SH-SY5Y (cell line): ENCODE measurements at regions not wholly inside any gene's neighbourhood (a gene's known extent, or its start where the extent isn't known, plus 50 kb on each side); places are given as distances from the start of the nearest gene placed in this dataset.

Experiments
- GATA2 ChIP-seq: IDR thresholded peaks from 2 replicates; pipeline ENCODE4 v1.6.1; 2011; ENCODE audit warnings: mild to moderate bottlenecking, low read depth, low read length
- GATA3 ChIP-seq: IDR thresholded peaks from 2 replicates; pipeline ENCODE4 v1.6.1; 2011; ENCODE audit warnings: low read depth, mild to moderate bottlenecking, low read length, moderate library complexity

DNA sequence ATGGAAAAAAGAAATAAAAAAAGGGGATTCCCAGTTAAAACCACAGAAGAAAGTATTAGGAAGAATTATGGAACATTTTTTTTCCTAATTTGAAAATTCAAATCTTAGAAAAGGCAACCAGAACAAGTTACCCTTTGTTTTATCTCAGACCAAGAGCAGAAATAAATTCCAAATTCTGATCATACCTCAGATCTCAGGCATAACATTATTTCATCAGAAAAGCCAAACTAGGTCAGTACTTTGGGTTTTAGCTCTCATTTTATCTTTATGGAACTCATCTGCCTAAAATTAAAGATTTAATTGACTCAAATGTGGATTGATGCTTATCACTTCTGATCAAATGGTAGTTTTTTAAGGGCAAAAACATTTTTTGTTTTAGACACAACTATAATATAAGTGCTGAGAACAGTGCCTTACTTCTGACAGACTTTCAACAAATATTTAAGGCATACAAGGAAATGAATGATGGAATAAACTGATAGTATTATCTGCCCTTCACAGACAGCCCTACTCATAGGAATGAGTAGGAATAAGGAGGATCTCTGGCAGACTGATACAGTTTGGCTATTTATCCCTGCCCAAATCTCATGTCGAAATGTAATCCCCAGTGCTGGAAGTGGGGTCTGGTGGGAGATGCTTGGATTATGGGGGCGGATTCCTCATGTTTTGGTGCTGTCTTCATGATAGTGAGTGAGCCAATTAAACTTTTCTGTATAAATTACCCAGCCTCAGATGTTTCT lies 245.3 kb upstream of the PITX2 start:
- TF ChIP-seq GATA3, result no peak
- TF ChIP-seq GATA2, result no peak
